ENCODE measurements at regions not wholly inside any gene's neighbourhood (a gene's known extent, or its start where the extent isn't known, plus 50 kb on each side); places are given as distances from the start of the nearest gene placed in this dataset.

DNA sequence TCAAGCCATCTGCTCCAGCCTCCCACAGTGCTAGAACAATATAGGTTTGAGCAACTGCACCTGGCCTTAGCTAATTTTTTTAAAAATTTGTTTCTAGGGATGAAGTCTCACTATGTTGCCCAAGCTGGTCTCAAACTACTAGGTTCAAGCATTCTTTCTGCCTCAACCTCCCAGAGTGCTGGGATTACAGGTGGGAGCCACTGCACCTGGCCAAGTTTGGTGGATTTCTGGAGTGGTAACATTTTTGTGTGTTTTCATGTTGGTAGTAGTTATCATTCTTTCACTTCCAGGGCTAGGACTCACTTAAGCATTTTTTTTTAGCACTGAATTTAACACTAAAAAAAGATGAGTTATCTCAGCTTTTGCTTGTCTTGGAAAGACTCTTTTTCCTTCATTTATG, 328.0 kb upstream of the RGS6 start:
- Mint-ChIP-seq H3K9me3 (ENCODE audit: unreplicated experiment) (peaks cover 20% of the 10 kb centered on the region), H3K27ac (ENCODE audit: low read depth, unreplicated experiment) (no peak overlapping the region), H3K27me3 (ENCODE audit: insufficient read depth, unreplicated experiment) (no peaks in the 10 kb centered on the region), H3K36me3 (ENCODE audit: insufficient read depth, unreplicated experiment) (no peaks in the 10 kb centered on the region), H3K4me1 (ENCODE audit: insufficient read depth, unreplicated experiment) (no peaks in the 10 kb centered on the region), H3K4me3 (ENCODE audit: unreplicated experiment) (no peak overlapping the region)
- no peak for DNase-seq (ENCODE audit: unreplicated experiment)
- intact Hi-C loops (cut with micrococcal nuclease): no loop called here
- POLR2A ChIA-PET: interaction anchor here (1.1 kb wide), 2 partner anchors 9 to 10 kb away, joined by 3 to 5 read pairs; no protein-coding TSS in a partner anchor
- TF ChIP-seq, protein P1, sequence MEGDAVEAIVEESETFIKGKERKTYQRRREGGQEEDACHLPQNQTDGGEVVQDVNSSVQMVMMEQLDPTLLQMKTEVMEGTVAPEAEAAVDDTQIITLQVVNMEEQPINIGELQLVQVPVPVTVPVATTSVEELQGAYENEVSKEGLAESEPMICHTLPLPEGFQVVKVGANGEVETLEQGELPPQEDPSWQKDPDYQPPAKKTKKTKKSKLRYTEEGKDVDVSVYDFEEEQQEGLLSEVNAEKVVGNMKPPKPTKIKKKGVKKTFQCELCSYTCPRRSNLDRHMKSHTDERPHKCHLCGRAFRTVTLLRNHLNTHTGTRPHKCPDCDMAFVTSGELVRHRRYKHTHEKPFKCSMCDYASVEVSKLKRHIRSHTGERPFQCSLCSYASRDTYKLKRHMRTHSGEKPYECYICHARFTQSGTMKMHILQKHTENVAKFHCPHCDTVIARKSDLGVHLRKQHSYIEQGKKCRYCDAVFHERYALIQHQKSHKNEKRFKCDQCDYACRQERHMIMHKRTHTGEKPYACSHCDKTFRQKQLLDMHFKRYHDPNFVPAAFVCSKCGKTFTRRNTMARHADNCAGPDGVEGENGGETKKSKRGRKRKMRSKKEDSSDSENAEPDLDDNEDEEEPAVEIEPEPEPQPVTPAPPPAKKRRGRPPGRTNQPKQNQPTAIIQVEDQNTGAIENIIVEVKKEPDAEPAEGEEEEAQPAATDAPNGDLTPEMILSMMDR (IDR thresholded peaks at IDR 0.05; ENCODE audit: unreplicated experiment): no peak
- no TSS peak for BruUV-seq (replicated peaks)
- CTCF ChIA-PET: interaction anchor here (0.6 to 0.9 kb wide), 2 partner anchors 12 to 29 kb away, joined by 3 read pairs; no protein-coding TSS in a partner anchor

DNA sequence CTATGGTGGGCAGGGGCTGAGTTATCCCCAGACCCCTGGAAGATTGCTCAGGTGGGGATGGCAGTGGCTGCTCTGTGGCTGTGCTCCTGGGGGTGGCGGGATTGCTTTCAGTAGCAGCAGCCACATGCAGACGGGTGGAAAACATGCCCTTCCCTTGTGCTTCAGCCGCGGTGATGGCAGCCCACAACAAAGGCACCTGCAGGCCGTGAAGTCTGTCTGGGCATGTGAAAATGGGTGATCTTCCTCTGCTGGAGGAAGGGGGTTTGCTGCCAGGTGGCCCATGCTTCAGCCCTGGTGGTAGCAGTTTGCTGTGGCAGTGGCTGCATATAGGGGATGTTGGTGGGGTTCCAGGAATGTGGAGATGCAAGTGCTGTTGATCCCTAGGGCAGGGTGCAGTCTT, 326.2 kb upstream of the RGS6 start:
- TF ChIP-seq, protein P1 (IDR thresholded peaks at IDR 0.05; ENCODE audit: unreplicated experiment): no peak
- Mint-ChIP-seq H3K36me3 (ENCODE audit: insufficient read depth, unreplicated experiment) (no peaks in the 10 kb centered on the region), H3K27ac (ENCODE audit: low read depth, unreplicated experiment) (no peak overlapping the region), H3K4me3 (ENCODE audit: unreplicated experiment) (no peak overlapping the region), H3K4me1 (ENCODE audit: insufficient read depth, unreplicated experiment) (no peaks in the 10 kb centered on the region), H3K27me3 (ENCODE audit: insufficient read depth, unreplicated experiment) (no peaks in the 10 kb centered on the region), H3K9me3 (ENCODE audit: unreplicated experiment) (peaks cover 10% of the 10 kb centered on the region)
- DNase-seq (ENCODE audit: unreplicated experiment): no peak
- BruUV-seq (replicated peaks): no TSS peak
- intact Hi-C loops (cut with micrococcal nuclease): no loop called here
- ChIA-PET POLR2A (interaction anchor here (0.6 kb wide), 1 partner anchor 52 kb away, joined by 7 read pairs; no protein-coding TSS in a partner anchor), CTCF (no interaction called here)

GRCh38 chr14:71606575-71606974, 325.7 kb upstream of the RGS6 start:
- Mint-ChIP-seq H3K9me3 (ENCODE audit: unreplicated experiment) (peaks cover 7% of the 10 kb centered on the region), H3K4me1 (ENCODE audit: insufficient read depth, unreplicated experiment) (no peaks in the 10 kb centered on the region), H3K27ac (ENCODE audit: low read depth, unreplicated experiment) (no peak overlapping the region), H3K36me3 (ENCODE audit: insufficient read depth, unreplicated experiment) (no peaks in the 10 kb centered on the region), H3K27me3 (ENCODE audit: insufficient read depth, unreplicated experiment) (no peaks in the 10 kb centered on the region), H3K4me3 (ENCODE audit: unreplicated experiment) (no peak overlapping the region)
- TF ChIP-seq, protein P1 (IDR thresholded peaks at IDR 0.05; ENCODE audit: unreplicated experiment): no peak
- no peak for DNase-seq (ENCODE audit: unreplicated experiment)
- BruUV-seq (replicated peaks): no TSS peak
- intact Hi-C loops (cut with micrococcal nuclease): no loop called here
- POLR2A ChIA-PET: no interaction called here
- CTCF ChIA-PET: no interaction called here

DNA sequence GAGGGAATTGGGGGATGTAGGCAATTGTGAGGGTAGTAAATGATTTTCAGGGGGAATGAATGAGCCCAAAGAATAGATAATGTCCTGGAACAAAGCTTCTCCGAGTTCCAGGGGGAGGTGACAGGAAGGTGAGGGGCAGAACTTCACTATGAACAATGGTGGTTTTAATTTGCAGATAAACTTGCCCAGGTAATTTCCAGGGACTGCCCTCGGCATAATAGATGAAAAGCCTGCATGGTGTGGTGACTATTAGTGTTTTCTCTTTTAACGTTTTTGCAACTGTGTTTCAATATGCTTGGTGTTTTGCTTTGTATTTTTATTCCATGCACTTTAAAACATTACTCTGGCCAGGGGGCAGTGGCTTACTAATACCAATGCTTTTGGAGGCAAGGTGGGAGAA, 325.2 kb upstream of the RGS6 start:
- BruUV-seq (replicated peaks): no TSS peak
- no peak overlapping the region for H3K27ac Mint-ChIP-seq (ENCODE audit: low read depth, unreplicated experiment)
- H3K27me3 Mint-ChIP-seq (ENCODE audit: insufficient read depth, unreplicated experiment): no peaks in the 10 kb centered on the region
- no peak overlapping the region for H3K4me3 Mint-ChIP-seq (ENCODE audit: unreplicated experiment)
- intact Hi-C loops (cut with micrococcal nuclease): no loop called here
- peaks cover 2% of the 10 kb centered on the region for H3K9me3 Mint-ChIP-seq (ENCODE audit: unreplicated experiment)
- no peaks in the 10 kb centered on the region for H3K36me3 Mint-ChIP-seq (ENCODE audit: insufficient read depth, unreplicated experiment)
- no peaks in the 10 kb centered on the region for H3K4me1 Mint-ChIP-seq (ENCODE audit: insufficient read depth, unreplicated experiment)
- TF ChIP-seq, protein P1 (IDR thresholded peaks at IDR 0.05; ENCODE audit: unreplicated experiment): no peak
- ChIA-PET CTCF (no interaction called here), POLR2A (no interaction called here)
- DNase-seq (ENCODE audit: unreplicated experiment): no peak

All from MCF 10A (cell line).